DMS114 treated with DMSO at 0.1 percent for 48 hours (cell line): ENCODE measurements at regions not wholly inside any gene's neighbourhood (a gene's known extent, or its start where the extent isn't known, plus 50 kb on each side); places are given as distances from the start of the nearest gene placed in this dataset.

Experiments used
- DNase-seq: peaks from one replicate; lab custom pipeline; 2025; ENCODE audit not compliant: unreplicated experiment; lab: John Stamatoyannopoulos, UW

GRCh38 chr6:145485288-145485687, 250.0 kb downstream of the EPM2A start:
- DNase-seq: no peak

- no peak for DNase-seq
These were observed 249.0 kb downstream of the EPM2A start for GRCh38 chr6:145486306-145486705.

GRCh38 chr6:145489583-145489982, 245.7 kb downstream of the EPM2A start:
- DNase-seq: no peak

- DNase-seq: no peak
These were observed 245.3 kb downstream of the EPM2A start for GRCh38 chr6:145490068-145490467.

- no peak for DNase-seq
These were observed 244.2 kb downstream of the EPM2A start for GRCh38 chr6:145491126-145491525.

GRCh38 chr6:145497006-145497405, 238.3 kb downstream of the EPM2A start:
- no peak for DNase-seq

- no peak for DNase-seq
These were observed 236.9 kb downstream of the EPM2A start for GRCh38 chr6:145498425-145498824.

- DNase-seq: no peak
These were observed 232.9 kb downstream of the EPM2A start for GRCh38 chr6:145502416-145502815.

- no peak for DNase-seq
These were observed 229.2 kb downstream of the EPM2A start for GRCh38 chr6:145506136-145506535.

- DNase-seq: no peak
These were observed 228.8 kb downstream of the EPM2A start for GRCh38 chr6:145506565-145506964.

- DNase-seq: no peak
These were observed 228.1 kb downstream of the EPM2A start for GRCh38 chr6:145507239-145507638.

- no peak for DNase-seq
These were observed 227.2 kb downstream of the EPM2A start for GRCh38 chr6:145508107-145508506.

- DNase-seq: no peak
These were observed 217.8 kb downstream of the EPM2A start for GRCh38 chr6:145517492-145517891.

- DNase-seq: no peak
These were observed 210.3 kb downstream of the EPM2A start for GRCh38 chr6:145525038-145525437.

- DNase-seq: no peak
These were observed 205.7 kb downstream of the EPM2A start for GRCh38 chr6:145529582-145529981.

- DNase-seq: no peak
These were observed 204.9 kb downstream of the EPM2A start for GRCh38 chr6:145530454-145530853.

GRCh38 chr6:145531032-145531431, 204.3 kb downstream of the EPM2A start:
- no peak for DNase-seq

GRCh38 chr6:145531822-145532221, 203.5 kb downstream of the EPM2A start:
- no peak for DNase-seq

- no peak for DNase-seq
These were observed 203.0 kb downstream of the EPM2A start for GRCh38 chr6:145532361-145532760.

GRCh38 chr6:145534989-145535388, 200.3 kb downstream of the EPM2A start:
- no peak for DNase-seq

- no peak for DNase-seq
These were observed 196.3 kb downstream of the EPM2A start for GRCh38 chr6:145538989-145539388.

- DNase-seq: no peak
These were observed 195.5 kb downstream of the EPM2A start for GRCh38 chr6:145539831-145540230.

GRCh38 chr6:145540741-145541140, 194.6 kb downstream of the EPM2A start:
- DNase-seq: no peak

- no peak for DNase-seq
These were observed 191.3 kb downstream of the EPM2A start for GRCh38 chr6:145544041-145544440.
